HEK293 (cell line): ENCODE measurements at regions not wholly inside any gene's neighbourhood (a gene's known extent, or its start where the extent isn't known, plus 50 kb on each side); places are given as distances from the start of the nearest gene placed in this dataset.

ENCODE experiments used
- HOXA7 ChIP-seq: sonication (generic); formaldehyde crosslinking; IDR thresholded peaks from 2 replicates; pipeline ENCODE4 v1.8.1; 2022; ENCODE audit warnings: missing genetic modification reagents, borderline replicate concordance
- KLF9 ChIP-seq: fragments of 450-650 bp; formaldehyde crosslinking; IDR thresholded peaks from 2 replicates; pipeline ENCODE4 v1.5.1; 2016; ENCODE audit warnings: missing biosample characterization, missing genetic modification characterization, low read depth
- YY1 ChIP-seq: fragments of 450-650 bp; formaldehyde crosslinking; IDR thresholded peaks from 2 replicates; pipeline ENCODE4 v1.5.1; 2018; ENCODE audit warnings: missing biosample characterization, missing genetic modification characterization
- ZNF146 ChIP-seq: fragments of 450-650 bp; formaldehyde crosslinking; IDR thresholded peaks from 2 replicates; pipeline ENCODE4 v1.5.1; 2016; ENCODE audit warnings: missing biosample characterization, missing genetic modification characterization
- ZNF274 ChIP-seq, 2 experiments: fragments of 200-500 bp in 1 of 2; fragments of 450-650 bp in 1 of 2; sonication (Bioruptor generic) in 1 of 2; formaldehyde crosslinking in 1 of 2; IDR thresholded peaks; 2 replicates each; pipeline versions ENCODE4 v1.5.1 to v1.6.1; 2014 to 2016; ENCODE audit warnings: borderline replicate concordance in 1 of 2, inconsistent platforms in 1 of 2, low read length in 1 of 2, missing biosample characterization in 1 of 2, missing genetic modification characterization in 1 of 2
- ZNF76 ChIP-seq: fragments of 450-650 bp; formaldehyde crosslinking; IDR thresholded peaks from 2 replicates; pipeline ENCODE4; 2016; ENCODE audit warnings: low read depth, missing biosample characterization, missing genetic modification characterization, borderline replicate concordance
- TF ChIP-seq, protein P1 (sequence below): fragments of 450-650 bp; formaldehyde crosslinking; IDR thresholded peaks from 2 replicates; pipeline ENCODE4 v1.5.1; 2016; ENCODE audit warnings: missing biosample characterization, missing genetic modification characterization

DNA sequence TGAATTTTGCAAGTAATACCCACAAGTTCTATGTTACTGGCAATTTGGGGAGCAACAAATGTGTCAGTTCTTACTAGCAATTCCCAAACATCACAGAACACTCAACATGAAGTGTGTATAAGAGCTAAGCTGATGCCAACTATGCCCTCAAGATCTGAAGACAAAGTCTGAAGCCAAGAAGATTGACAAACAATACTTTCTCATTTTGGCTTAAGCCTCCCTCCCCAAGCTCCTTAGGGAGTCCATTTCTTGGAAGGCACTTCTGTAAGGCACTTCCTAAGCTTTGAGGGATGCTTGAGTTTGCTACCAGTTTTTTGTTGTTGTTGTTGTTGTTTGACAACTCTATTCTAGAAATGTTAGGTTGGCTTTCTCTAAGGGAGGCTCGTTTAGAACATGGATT is 154.4 kb upstream of the ZNF644 start:
- TF ChIP-seq HOXA7 (CRISPR knock-in tag) (no peak), ZNF274 (IDR thresholded peaks at IDR 0.05; ENCODE audit: low read length) (no peak), ZNF274 (tag by site-specific recombination; IDR thresholded peaks at IDR 0.05; ENCODE audit: borderline replicate concordance) (no peak), KLF9 (no peak), YY1 (no peak), ZNF146 (tag by site-specific recombination) (no peak), ZNF76 (tag by site-specific recombination) (no peak)
- TF ChIP-seq, protein P1, sequence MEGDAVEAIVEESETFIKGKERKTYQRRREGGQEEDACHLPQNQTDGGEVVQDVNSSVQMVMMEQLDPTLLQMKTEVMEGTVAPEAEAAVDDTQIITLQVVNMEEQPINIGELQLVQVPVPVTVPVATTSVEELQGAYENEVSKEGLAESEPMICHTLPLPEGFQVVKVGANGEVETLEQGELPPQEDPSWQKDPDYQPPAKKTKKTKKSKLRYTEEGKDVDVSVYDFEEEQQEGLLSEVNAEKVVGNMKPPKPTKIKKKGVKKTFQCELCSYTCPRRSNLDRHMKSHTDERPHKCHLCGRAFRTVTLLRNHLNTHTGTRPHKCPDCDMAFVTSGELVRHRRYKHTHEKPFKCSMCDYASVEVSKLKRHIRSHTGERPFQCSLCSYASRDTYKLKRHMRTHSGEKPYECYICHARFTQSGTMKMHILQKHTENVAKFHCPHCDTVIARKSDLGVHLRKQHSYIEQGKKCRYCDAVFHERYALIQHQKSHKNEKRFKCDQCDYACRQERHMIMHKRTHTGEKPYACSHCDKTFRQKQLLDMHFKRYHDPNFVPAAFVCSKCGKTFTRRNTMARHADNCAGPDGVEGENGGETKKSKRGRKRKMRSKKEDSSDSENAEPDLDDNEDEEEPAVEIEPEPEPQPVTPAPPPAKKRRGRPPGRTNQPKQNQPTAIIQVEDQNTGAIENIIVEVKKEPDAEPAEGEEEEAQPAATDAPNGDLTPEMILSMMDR (tag by site-specific recombination), result no peak
